ENCODE measurements at regions not wholly inside any gene's neighbourhood (a gene's known extent, or its start where the extent isn't known, plus 50 kb on each side); places are given as distances from the start of the nearest gene placed in this dataset.

GRCh38 chr6:166008441-166009369 is 158.9 kb downstream of the TBXT start:
- no peak for DNase-seq

- DNase-seq = no peak
Observed at GRCh38 chr6:166007349-166008263, 160.0 kb downstream of the TBXT start.

GRCh38 chr6:166006900-166007301 is 160.8 kb downstream of the TBXT start:
- no peak for DNase-seq

DNA sequence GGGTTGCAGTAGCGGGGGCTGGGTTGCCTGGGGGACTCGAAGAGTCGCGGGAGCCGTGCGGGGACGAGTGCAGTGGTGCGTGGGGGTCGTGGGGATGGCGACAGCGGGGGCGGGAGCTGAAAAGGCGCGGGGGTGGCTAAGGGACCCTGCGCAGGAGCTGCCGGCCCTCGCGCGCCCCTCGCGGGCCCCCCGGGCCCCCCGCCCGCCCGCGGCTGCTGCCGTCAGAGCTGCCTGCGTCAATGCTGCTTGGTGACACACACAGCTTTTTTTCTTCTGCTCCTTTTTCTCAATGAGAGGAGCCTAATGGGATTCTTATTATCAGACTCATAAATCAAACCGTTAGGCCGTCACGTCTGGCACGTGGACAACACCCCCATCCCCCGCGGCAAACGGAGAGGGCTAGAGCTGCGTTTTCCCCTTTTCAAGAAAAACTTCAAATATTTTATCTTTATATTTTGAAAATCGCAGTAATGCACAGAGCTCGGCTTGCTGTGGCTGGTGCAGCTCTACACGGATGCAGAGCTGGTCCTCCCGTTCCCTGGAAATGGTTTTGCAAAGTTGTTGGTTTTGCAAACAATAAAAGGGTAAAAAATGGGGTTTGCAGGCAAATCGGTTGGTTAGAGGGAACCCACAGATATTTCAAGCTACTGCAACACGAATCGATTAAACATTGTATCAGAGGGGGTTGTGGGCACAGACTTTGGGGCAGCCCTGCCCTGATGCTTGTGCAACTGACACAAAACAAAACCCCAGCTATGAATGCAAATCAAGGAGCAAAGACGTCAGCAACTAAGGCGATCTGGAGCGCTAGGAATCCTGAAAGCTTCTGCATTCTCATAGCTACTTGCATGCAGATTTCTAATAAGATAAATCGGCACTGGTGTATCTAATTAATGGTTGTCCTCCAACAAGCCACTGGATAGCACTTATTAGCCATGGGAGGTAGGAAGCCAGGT is 161.4 kb downstream of the TBXT start:
- peak; percentile 5 for DNase-seq

- no peak for DNase-seq
Observed at GRCh38 chr6:166005401-166005943, 162.2 kb downstream of the TBXT start.

GRCh38 chr6:166004876-166005275 is 162.8 kb downstream of the TBXT start:
- no peak for DNase-seq

- DNase-seq = no peak
Observed at GRCh38 chr6:166004471-166004870, 163.2 kb downstream of the TBXT start.

GRCh38 chr6:166003569-166003968 is 164.1 kb downstream of the TBXT start:
- DNase-seq = no peak

GRCh38 chr6:166001359-166001758 is 166.3 kb downstream of the TBXT start:
- no peak for DNase-seq

GRCh38 chr6:165999279-165999678 is 168.4 kb downstream of the TBXT start:
- DNase-seq = no peak

- no peak for DNase-seq
Observed at GRCh38 chr6:165998072-165998471, 169.6 kb downstream of the TBXT start.

GRCh38 chr6:165991341-165991740 is 176.3 kb downstream of the TBXT start:
- DNase-seq = no peak

DNA sequence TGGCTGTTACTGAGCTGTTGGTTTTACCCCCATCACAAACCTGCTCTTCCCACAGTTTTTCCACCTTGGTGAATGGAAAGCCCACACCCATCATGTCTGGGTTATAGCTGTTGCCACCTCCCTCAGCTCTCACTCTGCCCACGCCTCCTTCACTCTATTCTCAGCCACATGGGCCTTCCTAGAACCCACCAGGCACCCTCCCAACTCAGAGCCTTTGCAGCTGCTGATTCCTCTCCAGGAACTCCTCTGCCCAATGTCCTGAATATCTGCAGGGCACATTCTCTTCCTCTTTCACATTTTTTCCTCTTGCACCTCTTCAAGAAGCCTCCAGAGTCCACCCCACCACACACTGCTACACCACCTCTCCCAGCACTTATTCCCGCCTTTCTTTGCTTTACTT is 177.4 kb downstream of the TBXT start:
- DNase-seq = no peak

- no peak for DNase-seq
Observed at GRCh38 chr6:165988757-165989456, 178.7 kb downstream of the TBXT start.

GRCh38 chr6:165988302-165988756 is 179.3 kb downstream of the TBXT start:
- DNase-seq = no peak

- no peak for DNase-seq
Observed at GRCh38 chr6:165987483-165988301, 180.0 kb downstream of the TBXT start.

GRCh38 chr6:165986914-165987482 is 180.7 kb downstream of the TBXT start:
- DNase-seq = no peak

DNA sequence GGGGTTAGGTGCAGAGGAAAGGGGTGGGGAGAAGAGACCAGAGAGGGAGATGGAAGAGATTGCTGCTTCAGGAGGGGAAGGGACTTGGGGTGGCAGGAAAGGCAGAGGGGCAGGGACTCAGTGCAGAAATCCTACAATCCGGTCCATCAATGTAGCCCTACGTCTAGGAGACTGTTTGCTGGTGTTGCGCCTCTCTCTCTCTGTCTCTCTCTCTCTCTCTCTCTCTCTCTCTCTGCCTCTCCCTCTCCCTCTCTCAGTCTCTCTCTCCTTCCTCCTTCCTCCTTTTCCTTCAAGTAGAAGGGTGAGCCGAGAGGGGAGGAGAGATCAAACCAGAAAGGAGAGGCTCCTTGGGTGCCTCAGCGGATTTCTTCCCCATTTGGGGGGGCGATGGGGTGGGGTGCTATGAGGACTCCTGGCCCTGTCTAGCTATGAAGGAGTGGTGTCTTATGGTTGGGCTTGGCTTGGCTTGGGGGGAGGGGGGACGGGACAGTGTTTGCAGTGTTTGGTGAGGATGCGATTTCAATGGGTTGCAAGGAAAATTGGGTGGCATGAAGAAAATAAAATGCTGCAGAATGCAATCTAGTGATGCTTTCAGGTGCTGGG is 181.2 kb downstream of the TBXT start:
- no peak for DNase-seq

DNA sequence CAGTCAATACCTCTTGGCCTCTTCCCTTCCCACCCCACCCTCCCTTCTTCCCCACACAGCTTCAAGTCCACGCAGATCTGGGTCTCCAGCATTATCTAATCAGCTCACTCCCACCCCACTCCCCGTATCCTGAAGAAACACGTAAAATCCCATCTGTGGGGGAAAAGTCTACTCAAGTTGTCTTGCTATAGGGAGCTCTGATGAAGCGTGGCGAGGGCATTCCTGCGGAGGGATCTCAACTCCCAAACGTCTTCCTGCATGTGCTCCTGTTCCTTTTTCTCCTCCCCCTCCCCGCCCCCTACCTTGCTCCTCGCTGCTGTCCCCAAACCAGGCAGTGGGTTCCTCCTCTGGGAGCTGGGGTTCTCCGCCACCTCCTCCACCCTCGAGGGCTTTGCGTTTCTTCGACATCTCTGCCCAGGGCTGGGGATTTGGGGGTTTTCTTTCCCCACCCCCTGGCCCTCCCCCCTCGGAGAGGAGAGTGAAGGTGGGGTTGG is 181.8 kb downstream of the TBXT start:
- no peak for DNase-seq
